PC-3 (cell line): ENCODE measurements at regions not wholly inside any gene's neighbourhood (a gene's known extent, or its start where the extent isn't known, plus 50 kb on each side); places are given as distances from the start of the nearest gene placed in this dataset.

Source experiments
- ATAC-seq: fragments of 200-7000 bp; cut with Tn5 transposase; 2 replicates; pipeline ENCODE4 v1.9.1; 2020; ENCODE audit warnings: mild to moderate bottlenecking, moderate library complexity
- BruUV-seq: library from RNA; stranded (reverse); fragments of 400-500 nt; replicated peaks from 2 replicates; lab custom pipeline; 2021; lab: Mats Ljungman, UMichigan
- CTCF ChIA-PET: fragments of 300-600 bp; sonication (Branson Sonifier 250); formaldehyde crosslinking; loops from one replicate; lab custom pipeline; 2022; ENCODE audit warnings: antibody characterized with exemption; lab: Charles Lee
- POLR2A ChIA-PET: fragments of 300-600 bp; sonication (Branson Sonifier 250); formaldehyde crosslinking; loops from one replicate; lab custom pipeline; 2022; ENCODE audit warnings: antibody characterized with exemption; ENCODE audit not compliant: unreplicated experiment; lab: Charles Lee
- DNase-seq: peaks from one replicate; pipeline ENCODE4 v3.0.0-alpha.2; 2015
- H2AFZ ChIP-seq: fragments of 300-600 bp; sonication (generic); 2 replicates; pipeline ENCODE4 v1.6.0; 2016; ENCODE audit warnings: antibody characterized with exemption, low read length
- H3F3A ChIP-seq: fragments of 300-600 bp; sonication (generic); one replicate; pipeline ENCODE4 v1.6.0; 2017; ENCODE audit warnings: antibody characterized with exemption, low read length, control low read depth, mild to moderate bottlenecking; ENCODE audit not compliant: unreplicated experiment
- H3K27ac ChIP-seq: fragments of 300-600 bp; sonication (generic); 2 replicates; pipeline ENCODE4 v1.5.1; 2016; ENCODE audit warnings: mild to moderate bottlenecking, low read length
- H3K27me3 ChIP-seq: fragments of 300-600 bp; sonication (generic); 2 replicates; pipeline ENCODE4 v1.6.1; 2016; ENCODE audit warnings: low read length, mixed read lengths
- H3K36me3 ChIP-seq: fragments of 300-600 bp; sonication (generic); 2 replicates; pipeline ENCODE4 v1.6.1; 2016; ENCODE audit warnings: low read depth, mixed run types, low read length, mixed read lengths
- H3K4me1 ChIP-seq: fragments of 300-600 bp; sonication (generic); 2 replicates; pipeline ENCODE4 v1.5.1; 2016; ENCODE audit warnings: low read length; ENCODE audit not compliant: insufficient read depth
- H3K4me2 ChIP-seq: fragments of 300-600 bp; sonication (generic); 2 replicates; pipeline ENCODE4 v1.6.0; 2016; ENCODE audit warnings: low read length
- H3K4me3 ChIP-seq: fragments of 300-600 bp; sonication (generic); 2 replicates; pipeline ENCODE4 v1.5.1; 2016; ENCODE audit warnings: mild to moderate bottlenecking, low read length, mixed read lengths
- H3K79me2 ChIP-seq: fragments of 300-600 bp; sonication (generic); 2 replicates; pipeline ENCODE4 v1.6.1; 2017; ENCODE audit warnings: low read length, mixed read lengths
- H3K9ac ChIP-seq: fragments of 300-600 bp; sonication (generic); 2 replicates; pipeline ENCODE4 v1.6.0; 2016; ENCODE audit warnings: mild to moderate bottlenecking, low read length
- H3K9me2 ChIP-seq: fragments of 300-600 bp; sonication (generic); replicated peaks from 2 replicates; pipeline ENCODE4 v1.6.1; 2016; ENCODE audit warnings: mixed run types, low read length, mixed read lengths
- H3K9me3 ChIP-seq: fragments of 300-600 bp; sonication (generic); 2 replicates; pipeline ENCODE4 v1.6.1; 2016; ENCODE audit warnings: low read length, mixed read lengths
- H4K20me1 ChIP-seq: fragments of 300-600 bp; sonication (generic); 2 replicates; pipeline ENCODE4 v1.6.1; 2016; ENCODE audit warnings: low read length, mixed read lengths
- EZH2 ChIP-seq: fragments of 300-600 bp; sonication (generic); IDR thresholded peaks from one replicate; pipeline ENCODE4 v1.6.1; 2017; ENCODE audit warnings: antibody characterized with exemption, mild to moderate bottlenecking, low read length; ENCODE audit not compliant: unreplicated experiment
- EZH2phosphoT487 ChIP-seq: fragments of 300-600 bp; sonication (generic); IDR thresholded peaks from 2 replicates; pipeline ENCODE4 v1.6.1; 2018; ENCODE audit warnings: mild to moderate bottlenecking, antibody characterized with exemption, low read length, borderline replicate concordance
- intact Hi-C: fragments of 100-400 bp; cut with micrococcal nuclease; formaldehyde crosslinking; loops from 2 replicates; pipeline ENCODE4 v1.9.0; 2023
- TF ChIP-seq, protein P1 (sequence below): fragments of 300-600 bp; sonication (generic); conservative IDR thresholded peaks from 2 replicates; pipeline ENCODE4 v1.5.1; 2017; ENCODE audit warnings: antibody characterized with exemption, low read depth, mild to moderate bottlenecking, low read length

- ChIA-PET CTCF (no interaction called here), POLR2A (no interaction called here)
- no peaks in the 10 kb centered on the region for H3K9me3 ChIP-seq
- no peaks in the 10 kb centered on the region for H3K79me2 ChIP-seq
- H3K27me3 ChIP-seq: peaks cover 8% of the 10 kb centered on the region; the same call in 1 of the 2 replicates
- intact Hi-C loops: no loop called here
- ATAC-seq: no peak
- H3K9ac ChIP-seq: no peak overlapping the region
- H3K4me3 ChIP-seq: no peak overlapping the region
- no peak overlapping the region for H3K27ac ChIP-seq
- no peak for DNase-seq
- no peaks in the 10 kb centered on the region for H3K36me3 ChIP-seq
- H3K4me2 ChIP-seq: no peak overlapping the region
- TF ChIP-seq, protein P1, sequence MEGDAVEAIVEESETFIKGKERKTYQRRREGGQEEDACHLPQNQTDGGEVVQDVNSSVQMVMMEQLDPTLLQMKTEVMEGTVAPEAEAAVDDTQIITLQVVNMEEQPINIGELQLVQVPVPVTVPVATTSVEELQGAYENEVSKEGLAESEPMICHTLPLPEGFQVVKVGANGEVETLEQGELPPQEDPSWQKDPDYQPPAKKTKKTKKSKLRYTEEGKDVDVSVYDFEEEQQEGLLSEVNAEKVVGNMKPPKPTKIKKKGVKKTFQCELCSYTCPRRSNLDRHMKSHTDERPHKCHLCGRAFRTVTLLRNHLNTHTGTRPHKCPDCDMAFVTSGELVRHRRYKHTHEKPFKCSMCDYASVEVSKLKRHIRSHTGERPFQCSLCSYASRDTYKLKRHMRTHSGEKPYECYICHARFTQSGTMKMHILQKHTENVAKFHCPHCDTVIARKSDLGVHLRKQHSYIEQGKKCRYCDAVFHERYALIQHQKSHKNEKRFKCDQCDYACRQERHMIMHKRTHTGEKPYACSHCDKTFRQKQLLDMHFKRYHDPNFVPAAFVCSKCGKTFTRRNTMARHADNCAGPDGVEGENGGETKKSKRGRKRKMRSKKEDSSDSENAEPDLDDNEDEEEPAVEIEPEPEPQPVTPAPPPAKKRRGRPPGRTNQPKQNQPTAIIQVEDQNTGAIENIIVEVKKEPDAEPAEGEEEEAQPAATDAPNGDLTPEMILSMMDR: no peak
- TF ChIP-seq EZH2phosphoT487 (no peak), EZH2 (no peak)
- H3K4me1 ChIP-seq: no peaks in the 10 kb centered on the region
- no TSS peak for BruUV-seq
- no peak overlapping the region for H2AFZ ChIP-seq
- no peaks in the 10 kb centered on the region for H3K9me2 ChIP-seq
- H4K20me1 ChIP-seq: no peaks in the 10 kb centered on the region
- H3F3A ChIP-seq: no peaks in the 10 kb centered on the region
Observed at GRCh38 chr16:82252582-82252981, 82.6 kb upstream of the MPHOSPH6 start.

GRCh38 chr16:82248677-82249076, 78.7 kb upstream of the MPHOSPH6 start:
- TF ChIP-seq, protein P1: no peak
- TF ChIP-seq EZH2: no peak
- TF ChIP-seq EZH2phosphoT487: no peak
- no peak overlapping the region for H3K4me2 ChIP-seq
- no TSS peak for BruUV-seq
- H3K4me3 ChIP-seq: no peak overlapping the region
- H3K9ac ChIP-seq: no peak overlapping the region
- CTCF ChIA-PET: no interaction called here
- H3K27ac ChIP-seq: no peak overlapping the region
- no peak for ATAC-seq
- no peak for DNase-seq
- H3K4me1 ChIP-seq: no peaks in the 10 kb centered on the region
- H2AFZ ChIP-seq: no peak overlapping the region
- H4K20me1 ChIP-seq: no peaks in the 10 kb centered on the region
- POLR2A ChIA-PET: no interaction called here
- H3K9me2 ChIP-seq: no peaks in the 10 kb centered on the region
- no peaks in the 10 kb centered on the region for H3K79me2 ChIP-seq
- no peaks in the 10 kb centered on the region for H3F3A ChIP-seq
- H3K36me3 ChIP-seq: no peaks in the 10 kb centered on the region
- intact Hi-C loops: no loop called here
- H3K9me3 ChIP-seq: no peaks in the 10 kb centered on the region
- H3K27me3 ChIP-seq: no peaks in the 10 kb centered on the region; the same call in 1 of the 2 replicates

- ATAC-seq: no peak
- H3K36me3 ChIP-seq: no peaks in the 10 kb centered on the region
- H3K4me1 ChIP-seq: no peaks in the 10 kb centered on the region
- no peaks in the 10 kb centered on the region for H3F3A ChIP-seq
- ChIA-PET POLR2A (no interaction called here), CTCF (no interaction called here)
- H3K27ac ChIP-seq: no peak overlapping the region
- no peak for DNase-seq
- intact Hi-C loops: no loop called here
- H3K9me2 ChIP-seq: no peaks in the 10 kb centered on the region
- no peaks in the 10 kb centered on the region for H3K79me2 ChIP-seq
- H3K9ac ChIP-seq: no peak overlapping the region
- H3K4me2 ChIP-seq: no peak overlapping the region
- H3K9me3 ChIP-seq: no peaks in the 10 kb centered on the region
- TF ChIP-seq EZH2 (no peak), EZH2phosphoT487 (no peak)
- TF ChIP-seq, protein P1: no peak
- no peak overlapping the region for H3K4me3 ChIP-seq
- no TSS peak for BruUV-seq
- no peaks in the 10 kb centered on the region for H4K20me1 ChIP-seq
- no peak overlapping the region for H2AFZ ChIP-seq
- H3K27me3 ChIP-seq: no peaks in the 10 kb centered on the region; the same call in 1 of the 2 replicates
Observed at GRCh38 chr16:82248012-82248656, 78.1 kb upstream of the MPHOSPH6 start.
